ENCODE measurements at regions not wholly inside any gene's neighbourhood (a gene's known extent, or its start where the extent isn't known, plus 50 kb on each side); places are given as distances from the start of the nearest gene placed in this dataset.

GRCh38 chr5:67643536-67643935 is 446.9 kb upstream of the CD180 start:
- BruUV-seq (replicated peaks), result no TSS peak
- Histone ChIP-seq H3K4me2 (ENCODE audit: low read length) (no peak overlapping the region), H3K27me3 (ENCODE audit: insufficient read depth, low read length) (no peaks in the 10 kb centered on the region), H3K27ac (ENCODE audit: low read depth, low read length) (no peak overlapping the region), H3K4me3 (replicated peaks in 1 of 2; ENCODE audit: low read depth in 1 of 2, low read length in 2 of 2) (no peak overlapping the region), H3K9me2 (ENCODE audit: insufficient read depth) (no peaks in the 10 kb centered on the region), H4K20me1 (ENCODE audit: insufficient read depth) (no peaks in the 10 kb centered on the region), H3K9ac (ENCODE audit: low read length) (no peak overlapping the region), H3K9me3 (ENCODE audit: control insufficient read depth in 1 of 2, insufficient read depth in 1 of 2, low read depth in 1 of 2, low read length in 2 of 2) (no peaks in the 10 kb centered on the region), H3K4me1 (ENCODE audit: control insufficient read depth in 1 of 2, insufficient read depth in 2 of 2, low read length in 2 of 2) (no peaks in the 10 kb centered on the region), H2AFZ (ENCODE audit: low read depth, low read length, poor library complexity, severe bottlenecking) (no peak overlapping the region), H3K79me2 (ENCODE audit: insufficient read depth, low read length) (no peaks in the 10 kb centered on the region), H3K36me3 (ENCODE audit: control insufficient read depth in 1 of 2, insufficient read depth in 2 of 2, low read length in 2 of 2) (no peaks in the 10 kb centered on the region)
- ChIA-PET POLR2A (no interaction called here), CTCF (no interaction called here), RAD21 (ENCODE audit: low non-redundant PET in 1 of 2, low total read pairs in 2 of 2, uncharacterized antibody in 2 of 2, unreplicated experiment in 2 of 2) (no interaction called here)
- ATAC-seq (no peak), DNase-seq (ENCODE audit: low read depth, low spot score) (no peak)
- TF ChIP-seq JUND (IDR thresholded peaks at IDR 0.05) (no peak), CEBPB (IDR thresholded peaks at IDR 0.05; ENCODE audit: low read depth) (no peak), ZBTB33 (IDR thresholded peaks at IDR 0.05; ENCODE audit: extremely low read depth, insufficient replicate concordance, low read length) (no peak), ELF1 (IDR thresholded peaks at IDR 0.05; ENCODE audit: borderline replicate concordance, low read depth) (no peak)
- intact Hi-C loops (cut with micrococcal nuclease), result no loop called here

DNA sequence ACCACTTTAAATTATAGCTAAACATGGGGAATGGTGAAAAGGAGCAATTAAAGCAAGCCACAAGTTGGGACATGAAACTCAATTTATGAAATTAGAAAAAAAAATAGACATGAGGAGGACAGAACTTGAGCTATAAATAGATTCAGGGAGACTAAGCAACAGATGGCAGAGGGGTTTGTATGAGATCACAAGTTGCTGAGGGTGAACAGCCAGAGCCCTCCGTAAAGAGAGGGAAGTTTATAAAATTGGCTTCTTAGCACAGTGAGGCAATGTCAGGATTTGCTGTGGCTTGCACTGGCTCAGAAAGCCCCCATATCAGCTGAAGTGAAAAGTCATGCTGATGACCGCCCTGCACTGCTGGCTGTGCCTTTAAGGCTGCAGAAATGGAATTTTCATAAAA is 443.4 kb upstream of the CD180 start:
- TF ChIP-seq JUND (IDR thresholded peaks at IDR 0.05) (no peak), EZH2phosphoT487 (IDR thresholded peaks at IDR 0.05; ENCODE audit: borderline replicate concordance) (no peak)
- Histone ChIP-seq H3K4me2 (ENCODE audit: low read length) (no peak overlapping the region), H3K4me1 (ENCODE audit: control insufficient read depth in 1 of 2, insufficient read depth in 2 of 2, low read length in 2 of 2) (no peaks in the 10 kb centered on the region), H3K9me2 (ENCODE audit: insufficient read depth) (no peaks in the 10 kb centered on the region), H3K9ac (ENCODE audit: low read length) (no peak overlapping the region), H2AFZ (ENCODE audit: low read depth, low read length, poor library complexity, severe bottlenecking) (no peak overlapping the region), H3K79me2 (ENCODE audit: insufficient read depth, low read length) (no peaks in the 10 kb centered on the region), H3K9me3 (ENCODE audit: control insufficient read depth in 1 of 2, insufficient read depth in 1 of 2, low read depth in 1 of 2, low read length in 2 of 2) (no peaks in the 10 kb centered on the region), H3K36me3 (ENCODE audit: control insufficient read depth in 1 of 2, insufficient read depth in 2 of 2, low read length in 2 of 2) (no peaks in the 10 kb centered on the region), H3K4me3 (replicated peaks in 1 of 2; ENCODE audit: low read depth in 1 of 2, low read length in 2 of 2) (no peak overlapping the region), H3K27me3 (ENCODE audit: insufficient read depth, low read length) (0 out of 2 replicates have a peak, but pooled peaks cover 3% of the 10 kb centered on the region), H3K27ac (ENCODE audit: low read depth, low read length) (no peak overlapping the region), H4K20me1 (ENCODE audit: insufficient read depth) (no peaks in the 10 kb centered on the region)
- ATAC-seq (no peak), DNase-seq (ENCODE audit: low read depth, low spot score) (no peak)
- intact Hi-C loops (cut with micrococcal nuclease), result no loop called here
- CTCF ChIA-PET, result no interaction called here
- BruUV-seq (replicated peaks), result no TSS peak
- POLR2A ChIA-PET, result no interaction called here
- RAD21 ChIA-PET (ENCODE audit: low non-redundant PET in 1 of 2, low total read pairs in 2 of 2, uncharacterized antibody in 2 of 2, unreplicated experiment in 2 of 2), result no interaction called here
